HG03066 (cell line): ENCODE measurements at regions not wholly inside any gene's neighbourhood (a gene's known extent, or its start where the extent isn't known, plus 50 kb on each side); places are given as distances from the start of the nearest gene placed in this dataset.

Source experiments
- ATAC-seq: cut with Tn5 transposase; IDR thresholded peaks from one replicate; pipeline ENCODE4 v1.9.1; 2021; ENCODE audit warnings: low read depth; ENCODE audit not compliant: unreplicated experiment

DNA sequence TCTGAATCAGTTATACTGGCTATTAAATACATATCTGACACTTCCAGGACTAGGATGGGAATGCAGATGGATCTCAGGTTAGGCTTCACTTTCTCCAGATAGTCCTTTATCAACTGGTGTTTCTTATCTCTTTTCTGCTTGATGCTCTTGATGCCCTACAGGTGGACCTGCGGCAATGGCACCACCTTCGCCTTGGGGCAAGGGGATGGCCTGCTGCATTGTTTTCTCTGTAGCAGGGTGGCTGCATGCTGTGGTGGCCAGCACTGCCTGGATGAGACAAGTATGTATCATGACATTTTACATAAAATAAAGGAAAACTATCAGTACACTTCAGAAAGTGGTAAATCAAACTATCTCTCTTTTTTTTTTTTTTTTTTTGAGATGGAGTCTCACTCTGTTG is 217.7 kb upstream of the ZP4 start:
- no peak for ATAC-seq

DNA sequence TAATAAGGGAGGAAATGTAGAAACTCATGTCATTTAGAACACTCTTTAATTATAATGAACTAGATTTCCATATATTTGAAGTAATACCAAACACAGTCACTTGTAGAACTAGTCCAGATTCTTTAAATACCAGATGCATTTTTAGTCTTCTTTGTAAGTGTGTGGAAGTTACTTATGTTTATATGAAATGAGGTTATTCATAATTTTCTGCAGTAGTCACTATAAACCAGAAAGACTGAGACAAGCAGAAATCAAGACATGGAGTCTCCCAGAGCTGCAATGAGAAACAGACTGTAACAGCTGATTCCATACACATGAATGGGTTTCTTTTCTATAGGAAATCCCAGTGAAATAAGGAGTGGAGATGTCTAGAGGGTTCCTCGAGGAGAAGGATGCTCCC is 216.6 kb upstream of the ZP4 start:
- ATAC-seq = no peak

DNA sequence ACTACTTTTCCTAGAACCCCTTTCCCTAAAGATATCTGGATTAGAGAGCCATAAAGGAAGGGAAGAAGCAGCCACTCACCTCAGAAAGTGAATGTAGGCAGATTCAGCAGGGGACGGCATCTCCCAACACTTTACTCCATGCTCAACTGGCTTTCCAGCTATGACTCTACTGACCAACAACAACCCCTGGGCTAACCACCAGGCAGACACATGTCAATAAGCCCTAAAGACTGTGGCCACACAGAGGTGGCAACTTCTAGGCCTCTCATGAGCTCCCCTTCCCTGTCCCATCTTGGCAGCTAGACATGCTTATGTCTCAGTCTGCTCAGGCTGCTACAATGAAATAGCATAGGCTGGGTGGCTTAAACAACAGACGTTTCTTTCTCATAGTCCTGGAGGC is 214.0 kb upstream of the ZP4 start:
- ATAC-seq = no peak

DNA sequence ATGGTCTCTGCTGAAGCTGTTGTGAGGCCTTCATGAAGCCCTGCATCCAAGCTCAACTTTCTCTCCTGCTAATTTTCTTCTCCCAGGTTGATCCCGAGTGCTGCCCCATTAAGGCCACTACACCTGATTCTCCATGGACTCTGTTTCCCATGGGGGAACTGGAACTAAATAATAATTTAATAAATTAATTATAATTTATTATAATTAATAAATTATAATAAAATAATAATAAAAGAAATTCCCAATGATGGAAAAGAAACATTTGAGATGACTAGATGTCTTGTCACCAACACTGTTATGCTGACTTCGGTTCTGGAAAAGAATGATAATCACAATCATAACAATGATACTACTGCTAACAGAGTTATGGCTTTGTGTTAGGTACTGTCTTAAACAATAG is 211.2 kb upstream of the ZP4 start:
- no peak for ATAC-seq

DNA sequence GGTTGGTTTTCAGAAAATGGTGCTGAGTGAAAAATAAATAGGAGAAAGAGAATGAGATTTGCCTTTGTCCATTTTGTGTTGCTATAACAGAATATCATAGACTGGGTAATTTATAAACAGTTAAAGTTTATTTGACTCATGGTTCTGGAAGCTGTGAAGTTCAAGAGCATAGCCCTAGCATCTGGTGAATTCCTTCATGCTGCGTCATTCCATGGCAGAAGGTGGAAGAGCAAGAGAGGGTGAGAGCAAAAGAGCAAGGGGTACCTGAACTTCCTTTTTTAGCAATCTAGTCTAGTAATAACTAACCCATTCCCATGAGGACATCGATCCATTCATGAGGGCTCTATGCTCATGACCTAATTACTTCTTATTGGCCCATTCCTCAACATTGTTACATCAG is 209.1 kb upstream of the ZP4 start:
- ATAC-seq = no peak

DNA sequence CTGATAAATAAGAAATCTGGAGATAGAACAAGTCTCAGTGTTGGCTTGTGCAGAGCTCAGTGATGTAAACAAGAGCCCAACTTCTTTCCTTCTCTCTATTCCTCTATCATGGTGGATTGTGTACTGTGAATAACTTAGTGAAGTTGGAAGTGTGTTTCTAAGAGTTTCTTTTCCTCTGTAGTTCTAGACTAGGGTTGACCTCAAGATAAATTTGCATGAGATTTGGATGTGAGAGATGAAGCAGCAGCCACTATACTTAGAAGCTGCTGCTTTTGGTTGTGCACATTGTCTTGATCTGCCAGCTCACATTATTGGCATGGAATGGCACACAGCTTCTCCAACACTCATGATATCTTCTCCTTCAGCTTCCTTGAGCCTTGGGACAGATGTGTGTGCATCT is 198.9 kb upstream of the ZP4 start:
- no peak for ATAC-seq

DNA sequence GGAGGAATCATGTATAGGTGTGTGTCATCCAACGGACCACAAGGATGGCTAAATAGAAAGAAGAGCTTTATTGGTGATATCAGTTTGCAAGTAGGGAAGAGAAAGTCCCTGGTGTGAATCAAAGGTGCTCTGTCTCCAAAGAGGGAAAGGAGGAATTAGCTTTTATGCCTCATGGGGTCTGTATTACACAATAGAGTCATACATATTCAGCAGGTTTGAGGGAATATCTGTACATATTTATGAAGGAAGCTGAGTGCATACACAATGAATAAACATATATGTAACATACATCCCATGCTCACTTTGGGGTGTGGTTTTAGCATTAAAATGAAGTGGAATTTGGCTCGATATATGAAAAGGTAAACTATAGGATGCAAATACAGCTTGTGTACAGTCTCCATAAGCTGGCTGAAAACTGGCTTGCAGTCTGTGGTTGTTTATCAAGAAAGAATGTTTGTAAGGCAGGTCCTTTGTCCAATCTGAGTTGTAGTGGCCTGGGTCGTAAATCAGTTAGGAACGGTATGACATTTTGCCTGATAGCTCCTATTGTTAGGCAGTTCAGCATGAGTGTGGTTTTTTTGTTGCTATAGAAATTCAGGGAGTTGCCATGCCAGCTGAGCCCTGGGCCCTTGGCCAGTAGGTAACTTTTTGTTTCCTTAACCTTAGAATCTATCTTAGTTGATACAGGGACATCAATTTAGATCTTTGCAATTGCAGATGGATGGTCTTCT is 198.0 kb upstream of the ZP4 start:
- ATAC-seq = no peak

DNA sequence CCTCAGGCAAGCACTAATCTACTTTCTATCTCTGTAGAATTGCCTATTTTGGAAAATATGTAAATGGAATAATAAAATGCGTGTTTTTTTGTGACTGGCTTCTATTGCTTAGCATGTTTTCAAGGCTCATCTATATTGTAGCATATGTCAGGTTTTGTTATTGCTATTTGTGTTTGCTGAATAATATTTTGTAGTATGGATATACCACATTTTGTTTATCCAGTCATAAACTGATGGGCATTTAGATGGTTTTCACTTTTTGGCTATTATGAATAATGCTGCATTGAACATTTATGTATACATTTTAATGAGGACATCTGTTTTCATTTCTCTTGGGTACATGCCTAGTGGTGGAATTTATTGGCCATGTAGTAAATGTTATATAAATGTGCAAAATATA is 183.3 kb upstream of the ZP4 start:
- no peak for ATAC-seq

DNA sequence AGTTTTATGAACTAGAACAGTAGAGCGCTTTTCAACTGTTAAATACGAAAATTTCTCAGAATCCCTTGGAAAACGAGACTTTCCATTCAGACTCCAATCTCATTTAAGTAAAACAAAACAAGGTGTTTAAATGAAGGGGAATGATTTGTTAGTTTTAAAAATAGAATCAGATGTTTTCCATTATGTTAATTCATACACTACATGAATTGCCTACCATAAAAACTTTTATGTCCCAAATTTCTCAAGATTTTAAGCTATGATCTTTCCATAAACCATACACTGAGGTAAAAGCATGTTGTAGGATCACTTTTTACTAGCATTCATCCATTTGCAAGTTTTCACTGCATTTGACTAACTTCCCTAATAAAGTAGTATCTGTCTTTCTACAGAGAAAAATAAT is 180.3 kb upstream of the ZP4 start:
- ATAC-seq = no peak

DNA sequence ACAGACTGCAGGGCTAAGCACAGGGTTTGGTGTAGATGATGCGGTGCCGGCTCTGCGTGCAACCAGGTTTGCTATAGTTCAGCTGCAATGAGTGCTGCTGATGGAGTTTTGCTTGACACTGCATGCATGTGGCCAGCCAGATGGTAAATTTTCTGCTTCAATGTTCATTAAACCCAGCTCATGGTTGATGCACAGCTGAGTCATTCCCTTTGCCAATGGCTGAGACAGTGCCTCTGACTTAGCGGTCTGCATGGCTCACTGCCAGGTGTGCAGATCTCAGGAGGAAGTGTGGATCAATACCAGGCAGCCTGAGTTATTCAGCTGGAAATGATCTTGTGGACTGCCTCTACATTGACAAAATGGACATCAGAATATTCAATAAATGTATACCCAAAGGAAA is 172.7 kb upstream of the ZP4 start:
- ATAC-seq = peak; percentile 47

DNA sequence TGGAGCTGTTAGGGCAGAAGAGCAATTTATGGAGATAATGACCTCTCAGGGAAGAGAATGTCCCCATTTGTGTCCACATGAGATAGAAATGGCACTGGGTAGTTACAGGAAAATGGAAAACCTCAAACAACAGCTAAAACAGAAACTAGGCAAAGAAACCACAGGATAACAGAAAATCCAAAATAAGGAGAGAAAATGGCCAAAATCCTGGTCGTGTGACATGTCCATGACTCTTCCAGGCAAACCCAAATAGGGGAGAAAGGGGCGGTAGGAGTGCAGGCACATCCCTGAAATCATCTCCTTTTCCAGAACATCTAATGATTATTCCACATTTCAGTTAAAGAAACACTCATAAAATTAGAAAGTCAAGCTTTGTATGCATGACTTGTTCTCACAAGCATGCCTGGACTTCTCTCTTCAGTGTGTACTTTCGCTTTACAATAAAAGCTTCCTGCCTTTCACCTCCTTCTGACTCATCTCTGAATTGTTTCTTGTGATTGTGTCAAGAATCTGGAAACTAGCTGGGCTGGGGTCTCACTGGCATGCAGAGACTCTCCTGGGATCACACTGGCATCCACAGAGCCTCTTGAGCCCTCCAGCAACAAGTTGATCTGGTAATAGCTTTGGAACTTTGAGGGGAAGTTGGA is 171.4 kb upstream of the ZP4 start:
- peak; percentile 47 for ATAC-seq

DNA sequence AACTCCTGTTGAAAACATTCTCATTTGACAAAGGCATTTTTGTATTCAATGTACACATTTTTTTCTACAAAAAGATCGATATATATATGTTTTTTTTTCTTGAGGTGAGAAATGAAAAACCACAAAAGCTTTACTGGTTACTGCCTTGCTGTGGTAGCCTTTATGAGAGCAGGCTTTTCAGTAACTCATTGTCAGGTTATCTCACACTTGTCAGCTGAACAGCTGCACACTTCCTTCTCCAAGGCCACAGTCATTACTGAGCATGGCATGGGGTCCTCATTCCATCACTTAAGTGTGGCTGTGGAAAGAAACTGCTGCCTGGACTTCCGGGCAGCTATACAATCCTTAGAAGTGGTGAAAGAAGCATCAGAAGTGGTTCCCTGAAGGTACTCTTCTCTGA is 169.3 kb upstream of the ZP4 start:
- ATAC-seq = peak; percentile 61

DNA sequence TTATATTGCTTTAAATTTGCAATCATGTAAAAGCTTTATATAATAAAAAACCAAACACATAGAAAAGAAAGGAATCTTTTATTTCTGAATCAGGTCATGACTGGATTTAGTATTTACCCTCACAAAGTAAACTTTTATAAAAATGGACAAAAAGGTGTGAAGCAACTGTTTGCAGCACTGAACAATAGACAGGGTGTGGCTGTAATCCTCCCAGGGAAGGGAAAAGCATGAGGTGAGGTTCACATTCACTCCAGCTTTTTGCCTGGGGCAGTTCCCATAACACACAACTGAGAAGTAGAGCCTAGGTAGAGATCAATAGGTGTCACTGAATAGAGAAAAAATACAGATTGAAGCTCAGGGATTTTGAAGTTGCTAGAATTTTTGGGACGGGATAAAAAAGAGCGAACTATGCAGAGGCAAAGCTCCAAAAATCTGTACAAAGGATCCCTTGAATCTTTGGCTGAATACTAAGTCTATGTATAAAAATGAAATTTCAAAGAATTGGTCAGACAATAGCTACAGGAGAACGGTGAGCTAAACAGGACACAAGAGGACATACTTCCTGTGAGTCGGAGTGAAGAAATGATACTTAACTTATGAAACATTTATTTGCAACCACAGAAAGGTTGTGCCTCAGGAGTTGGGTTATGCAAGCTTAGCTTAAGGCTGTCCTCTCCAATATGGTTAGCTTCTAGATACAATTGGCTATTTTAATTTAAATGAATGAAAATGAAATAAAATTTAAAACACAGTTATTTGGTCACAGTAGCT is 162.0 kb upstream of the ZP4 start:
- no peak for ATAC-seq

DNA sequence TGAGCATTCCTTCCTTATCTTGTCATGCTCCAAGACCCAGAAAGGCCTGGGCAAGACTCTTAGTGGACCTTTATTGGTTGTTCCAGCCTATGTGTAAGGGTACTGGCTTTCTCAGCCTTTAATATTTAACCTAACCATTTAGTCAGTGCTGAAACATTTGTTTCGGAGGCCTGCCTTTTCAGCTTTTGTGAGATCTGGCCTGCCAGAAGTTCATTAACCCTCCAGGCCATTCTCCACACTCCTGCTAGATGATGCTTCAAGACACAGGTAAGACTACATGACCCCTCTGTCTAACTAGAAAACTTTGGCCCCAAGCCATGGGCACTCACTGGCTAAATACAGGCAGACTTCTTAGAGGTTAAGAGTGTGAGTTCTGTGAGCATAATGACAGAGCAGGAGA is 138.4 kb upstream of the ZP4 start:
- no peak for ATAC-seq

DNA sequence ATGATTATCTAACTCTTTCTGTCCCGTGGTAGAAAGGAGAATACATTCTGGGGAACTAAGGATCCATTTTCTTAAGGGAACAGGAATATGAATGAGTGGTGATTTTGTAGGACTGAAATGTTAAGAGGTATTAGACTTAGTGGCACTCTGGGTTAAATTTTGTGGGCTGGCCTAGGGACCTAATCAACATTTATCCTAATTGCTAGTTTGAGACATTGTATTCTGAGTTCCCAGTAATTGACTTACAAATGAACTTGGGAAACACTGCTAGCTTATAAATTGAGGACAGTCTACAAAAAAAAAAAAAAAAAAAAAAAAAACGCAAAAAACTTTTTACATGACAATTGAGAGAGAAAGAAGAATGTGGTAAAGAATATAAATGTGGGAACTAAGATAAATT is 136.6 kb upstream of the ZP4 start:
- no peak for ATAC-seq

DNA sequence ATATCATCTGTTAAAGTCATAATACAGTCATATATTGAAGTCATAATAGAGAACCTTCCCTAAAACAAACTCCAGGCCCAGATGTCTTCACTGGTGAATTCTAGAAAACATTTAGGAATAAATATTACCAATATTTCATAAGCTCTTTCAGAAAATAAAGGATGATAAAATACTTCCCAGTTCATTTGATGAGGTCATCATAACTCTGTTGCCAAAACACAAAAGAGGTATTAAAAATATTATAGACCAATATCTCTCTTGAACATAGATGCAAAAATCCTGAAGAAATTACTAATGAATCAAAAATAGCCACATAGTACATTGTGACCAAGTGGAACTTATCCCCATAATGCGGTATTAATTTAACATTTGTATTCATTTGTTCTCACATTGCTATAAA is 132.4 kb upstream of the ZP4 start:
- no peak for ATAC-seq

DNA sequence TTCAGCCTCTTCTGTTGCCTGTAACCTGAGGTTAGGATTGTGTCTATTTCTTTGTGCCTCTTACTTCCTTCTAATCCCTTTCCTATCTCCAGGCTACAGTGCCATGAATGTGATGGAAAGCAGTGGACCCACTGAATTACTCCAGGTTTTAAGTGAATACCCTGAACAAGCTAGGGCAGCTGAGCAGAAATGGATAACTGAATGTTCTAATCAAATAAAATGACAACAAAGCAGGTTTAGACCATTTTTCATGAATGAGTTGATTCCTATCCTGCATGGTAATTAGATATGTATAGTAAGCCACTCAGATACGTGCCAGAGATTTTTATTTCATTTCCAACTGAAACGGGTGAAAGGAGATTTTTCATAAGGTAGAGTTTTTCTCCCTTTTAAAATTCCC is 127.5 kb upstream of the ZP4 start:
- ATAC-seq = no peak

DNA sequence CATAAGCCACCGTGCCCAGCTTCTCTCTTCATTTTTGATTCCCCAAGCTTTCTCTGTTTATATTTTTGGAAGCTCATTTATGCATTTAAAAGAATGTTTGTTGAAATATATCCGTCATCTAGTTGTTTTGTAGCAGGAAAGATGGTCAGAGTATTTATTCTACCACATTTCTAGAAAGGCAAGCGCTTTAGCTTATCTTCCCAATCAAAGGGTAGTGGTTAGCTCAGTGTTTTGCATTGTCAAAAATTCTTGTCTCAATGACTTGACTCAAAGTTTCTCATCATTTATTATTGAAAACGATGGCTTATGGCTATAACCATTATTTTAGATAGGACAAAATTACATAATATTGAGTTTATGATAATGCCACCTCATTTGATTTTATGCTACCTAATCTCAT is 116.1 kb upstream of the ZP4 start:
- no peak for ATAC-seq

DNA sequence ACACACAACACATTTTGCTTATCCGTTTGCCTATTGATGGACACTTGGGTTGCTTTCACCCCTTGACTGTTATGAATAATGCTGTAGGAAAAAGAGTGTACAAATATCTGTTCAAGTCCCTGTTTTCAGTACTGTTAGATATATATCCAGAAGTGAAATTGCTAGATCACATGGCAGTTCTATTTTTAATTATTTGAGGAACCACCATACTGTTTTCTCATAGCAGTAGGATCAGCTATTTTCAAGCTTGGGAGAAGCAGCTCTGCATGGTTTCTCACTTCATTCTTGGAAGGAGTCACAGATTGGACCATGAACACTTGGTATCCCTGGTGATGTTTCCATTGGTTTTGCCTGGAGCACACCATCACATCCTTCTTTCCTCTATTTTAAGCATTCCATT is 114.4 kb upstream of the ZP4 start:
- no peak for ATAC-seq

DNA sequence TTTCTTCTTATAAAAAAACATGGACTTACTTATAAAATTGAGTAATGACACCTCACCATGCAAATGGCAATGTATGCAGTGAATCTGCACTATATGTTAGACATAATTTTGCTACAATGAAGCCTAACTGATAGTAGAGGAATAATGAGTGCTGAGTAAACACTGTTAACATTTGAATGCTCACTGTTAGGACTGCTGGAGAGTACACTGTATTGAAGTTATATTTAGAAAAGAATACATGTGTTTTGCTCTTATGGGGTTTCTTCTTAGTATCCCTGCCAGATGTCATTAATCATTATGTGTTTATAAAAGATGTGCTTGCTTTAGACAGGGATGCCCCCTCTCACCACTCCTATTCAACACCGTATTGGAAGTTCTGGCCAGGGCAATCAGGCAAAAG is 111.1 kb upstream of the ZP4 start:
- ATAC-seq = no peak

DNA sequence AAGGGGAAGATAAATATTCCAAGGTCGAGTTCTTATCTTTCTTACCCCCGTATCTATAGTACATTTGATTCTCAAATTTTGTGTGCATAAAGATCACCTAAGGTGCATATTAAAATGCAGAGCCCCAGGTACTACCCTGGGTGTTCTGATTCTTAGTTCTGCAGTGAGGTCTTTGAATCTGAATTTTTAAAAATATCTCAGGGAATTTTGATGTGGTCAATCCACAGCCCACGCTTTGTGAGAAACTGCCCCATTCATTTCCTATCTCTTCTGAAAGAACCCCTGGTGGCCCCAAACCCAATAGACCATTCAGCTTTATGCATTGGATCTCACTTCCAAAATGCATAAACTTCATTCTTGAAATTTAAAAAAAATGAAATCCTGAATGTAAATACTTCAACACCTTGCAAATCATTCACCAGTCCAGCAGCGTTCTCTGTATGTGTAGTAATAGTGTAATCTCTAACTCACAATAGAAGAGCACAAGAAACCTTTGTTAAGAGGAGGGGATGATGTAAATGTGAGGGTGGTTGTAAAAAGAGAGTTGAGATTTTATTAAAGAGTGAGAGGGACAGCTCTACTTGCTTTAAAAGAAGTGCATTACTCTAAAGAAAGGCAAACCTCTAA is 108.8 kb upstream of the ZP4 start:
- ATAC-seq = no peak
